K562 (cell line): ENCODE measurements at regions not wholly inside any gene's neighbourhood (a gene's known extent, or its start where the extent isn't known, plus 50 kb on each side); places are given as distances from the start of the nearest gene placed in this dataset.

Source experiments
- ATAC-seq: fragments of 200-7000 bp; cut with Tn5 transposase; 3 replicates; pipeline ENCODE4 v1.9.1; 2020; ENCODE audit warnings: moderate library complexity
- BruUV-seq: library from RNA; stranded (reverse); fragments of 400-500 nt; replicated peaks from 2 replicates; lab custom pipeline; 2021; lab: Mats Ljungman, UMichigan
- CTCF ChIA-PET: fragments of 300-600 bp; formaldehyde crosslinking; extraction: SDS; loops from one replicate; lab custom pipeline; 2021; ENCODE audit warnings: low intra/inter-chr PET ratio; lab: Yijun Ruan, JAX
- POLR2A ChIA-PET: fragments of 300-600, 350-650 bp; sonication (Branson Sonifier 250); formaldehyde crosslinking; extraction: SDS; loops from one replicate; lab custom pipeline; 2021; ENCODE audit warnings: antibody characterized with exemption, inconsistent platforms; lab: Yijun Ruan, JAX
- DNase-seq, 4 experiments: peaks; one replicate each; pipeline versions ENCODE4 v3.0.0 to v3.0.0-alpha.2; 2011 to 2018; ENCODE audit warnings: low spot score in 3 of 4, mixed read lengths in 3 of 4; ENCODE audit errors: extremely low read depth in 1 of 4
- FAIRE-seq: peaks from 2 replicates; lab custom pipeline; 2011; peaks lifted over from hg19 to GRCh38; lab: Jason Lieb, UNC
- H2AFZ ChIP-seq: 2 replicates; pipeline ENCODE4 v1.6.0; 2011; ENCODE audit warnings: low read depth, low read length, control low read depth, inconsistent platforms
- H3K27ac ChIP-seq: fragments of 200-600 bp; 3 replicates; pipeline ENCODE4 v1.8.0; 2011; ENCODE audit warnings: low read depth, mild to moderate bottlenecking, control low read depth, inconsistent platforms, low read length, moderate library complexity, mixed read lengths; ENCODE audit errors: extremely low read depth
- H3K27me3 ChIP-seq, 2 experiments: fragments of 300-600 bp in 1 of 2; 2 replicates in 1 of 2; 3 replicates in 1 of 2; pipeline versions ENCODE4 v1.6.0 to v1.8.0; 2011; ENCODE audit warnings: inconsistent platforms in 2 of 2, low read length in 2 of 2, mild to moderate bottlenecking in 1 of 2, mixed read lengths in 1 of 2, moderate library complexity in 1 of 2; ENCODE audit not compliant: control insufficient read depth in 2 of 2, insufficient read depth in 2 of 2
- H3K36me3 ChIP-seq: fragments of 300-600 bp; 3 replicates; pipeline ENCODE4 v1.8.0; 2011; ENCODE audit warnings: mild to moderate bottlenecking, low read length, inconsistent platforms; ENCODE audit not compliant: control insufficient read depth, insufficient read depth
- H3K4me1 ChIP-seq, 2 experiments: fragments of 200-600 bp in 1 of 2; replicated peaks in 1 of 2; 2 replicates in 1 of 2; 3 replicates in 1 of 2; pipeline versions ENCODE4 v1.5.1 to v1.8.0; 2011; ENCODE audit warnings: inconsistent platforms in 2 of 2, low read length in 2 of 2, mild to moderate bottlenecking in 1 of 2, mixed read lengths in 1 of 2, moderate library complexity in 1 of 2; ENCODE audit not compliant: control insufficient read depth in 2 of 2, insufficient read depth in 2 of 2
- H3K4me2 ChIP-seq: 2 replicates; pipeline ENCODE4 v1.6.1; 2011; ENCODE audit warnings: low read length, control low read depth, inconsistent platforms, mixed read lengths; ENCODE audit not compliant: insufficient read depth
- H3K4me3 ChIP-seq: fragments of 200-600 bp; sonication (generic), shearing (Covaris generic); 2 replicates; pipeline ENCODE4 v1.5.1; 2016; ENCODE audit warnings: control low read depth, inconsistent platforms
- H3K79me2 ChIP-seq: fragments of 200-600 bp; 3 replicates; pipeline ENCODE4 v1.8.0; 2011; ENCODE audit warnings: low read length, inconsistent platforms; ENCODE audit not compliant: control insufficient read depth, insufficient read depth
- H3K9ac ChIP-seq, 2 experiments: 2 replicates each; pipeline versions ENCODE4 v1.6.0 to v1.6.1; 2011; ENCODE audit warnings: low read depth in 2 of 2, low read length in 2 of 2, control low read depth in 1 of 2, inconsistent platforms in 1 of 2, mild to moderate bottlenecking in 1 of 2, mixed read lengths in 1 of 2; ENCODE audit not compliant: insufficient read depth in 1 of 2
- H3K9me1 ChIP-seq: one replicate; pipeline ENCODE4 v1.6.0; 2011; ENCODE audit warnings: inconsistent platforms, mild to moderate bottlenecking, low read length, moderate library complexity; ENCODE audit not compliant: control insufficient read depth, insufficient read depth
- H3K9me3 ChIP-seq: replicated peaks from 2 replicates; pipeline ENCODE4 v1.5.1; 2011; ENCODE audit warnings: low read depth, low read length, inconsistent platforms; ENCODE audit not compliant: control insufficient read depth, insufficient read depth
- H4K20me1 ChIP-seq: replicated peaks from 2 replicates; pipeline ENCODE4 v1.6.1; 2011; ENCODE audit warnings: low read length, inconsistent platforms, mixed read lengths; ENCODE audit not compliant: control insufficient read depth, insufficient read depth
- ARHGAP35 ChIP-seq: fragments of 450-650 bp; IDR thresholded peaks from 2 replicates; pipeline ENCODE4 v1.6.1; 2018; ENCODE audit not compliant: partially characterized antibody
- CEBPG ChIP-seq, 3 experiments: fragments of 200-800 bp in 1 of 3; sonication (Bioruptor generic) in 1 of 3; sonication (generic) in 1 of 3; formaldehyde crosslinking in 1 of 3; IDR thresholded peaks in 2 of 3; conservative IDR thresholded peaks in 1 of 3; 2 replicates each; pipeline versions ENCODE4 v1.6.1 to v1.8.0; 2016 to 2022; ENCODE audit warnings: missing compliant biosample characterization in 2 of 3, missing genetic modification characterization in 2 of 3, mild to moderate bottlenecking in 1 of 3, missing genetic modification reagents in 1 of 3
- CHD2 ChIP-seq: IDR thresholded peaks from 2 replicates; pipeline ENCODE4 v1.6.1; 2011; ENCODE audit warnings: low read depth, low read length
- FOXJ3 ChIP-seq: sonication (generic); formaldehyde crosslinking; IDR thresholded peaks from 2 replicates; pipeline ENCODE4 v1.4.0; 2020; ENCODE audit warnings: mild to moderate bottlenecking, missing genetic modification reagents
- MBD1 ChIP-seq: fragments of 250-450 bp; sonication (Bioruptor Pico); IDR thresholded peaks from 2 replicates; pipeline ENCODE4 v1.8.0; 2022; ENCODE audit warnings: inconsistent platforms
- MCM7 ChIP-seq, 2 experiments: fragments of 450-650 bp; IDR thresholded peaks; 2 replicates each; pipeline ENCODE4 v1.6.1; 2016 to 2018
- PHF21A ChIP-seq: fragments of 450-650 bp; IDR thresholded peaks from 2 replicates; pipeline ENCODE4 v1.6.1; 2017; ENCODE audit warnings: low read depth, borderline replicate concordance
- RBM25 ChIP-seq: fragments of 200-400 bp; formaldehyde crosslinking; IDR thresholded peaks from 2 replicates; pipeline ENCODE4 v1.6.1; 2018; ENCODE audit warnings: low read length, low read depth, moderate library complexity; ENCODE audit not compliant: severe bottlenecking
- WHSC1 ChIP-seq: IDR thresholded peaks from one replicate; pipeline ENCODE4 v1.6.1; 2012; ENCODE audit warnings: low read length, control low read depth, inconsistent platforms
- ZBTB11 ChIP-seq, 3 experiments: fragments of 200-800 bp in 1 of 3; fragments of 250-450 bp in 1 of 3; fragments of 450-650 bp in 1 of 3; sonication (Bioruptor Pico) in 1 of 3; sonication (Bioruptor generic) in 1 of 3; formaldehyde crosslinking in 1 of 3; IDR thresholded peaks; 2 replicates each; pipeline versions ENCODE4 v1.6.1 to v1.8.0; 2016 to 2022; ENCODE audit warnings: mild to moderate bottlenecking in 2 of 3, missing genetic modification characterization in 2 of 3, missing compliant biosample characterization in 1 of 3, moderate library complexity in 1 of 3
- ZNF197 ChIP-seq: fragments of 200-800 bp; sonication (Bioruptor generic); IDR thresholded peaks from 2 replicates; pipeline ENCODE4 v1.6.1; 2016; ENCODE audit warnings: low read depth, missing genetic modification characterization, missing compliant biosample characterization
- ZNF778 ChIP-seq: fragments of 450-650 bp; formaldehyde crosslinking; IDR thresholded peaks from 2 replicates; pipeline ENCODE4 v1.4.0; 2020; ENCODE audit warnings: mild to moderate bottlenecking, moderate library complexity
- WGBS: fragments of 100-300 bp; shearing (Covaris generic); methylation state at CpG from one replicate; pipeline ENCODE4 v1.1.6; 2016; ENCODE audit warnings: low coverage, mixed read lengths; ENCODE audit not compliant: insufficient coverage; ENCODE audit errors: missing lambda C conversion rate; 5-methylcytosine and 5-hydroxymethylcytosine counted together
- in situ Hi-C: fragments of 300-500 bp; cut with MboI; formaldehyde crosslinking; loops from 4 replicates; pipeline ENCODE4 v1.15.0; 2018; ENCODE audit warnings: inconsistent platforms, mixed read lengths
- intact Hi-C: fragments of 100-400 bp; cut with micrococcal nuclease; formaldehyde crosslinking; loops from 2 replicates; pipeline ENCODE4 v1.14.2; 2022

- no peaks in the 10 kb centered on the region for H3K79me2 ChIP-seq
- FAIRE-seq (no peak), ATAC-seq (no peak), DNase-seq (no peak)
- no TSS peak for BruUV-seq
- H3K9ac ChIP-seq: no peak overlapping the region
- H3K4me1 ChIP-seq: no peaks in the 10 kb centered on the region
- H2AFZ ChIP-seq: no peak overlapping the region
- no peaks in the 10 kb centered on the region for H3K9me1 ChIP-seq
- ChIA-PET CTCF (no interaction called here), POLR2A (no interaction called here)
- H3K4me3 ChIP-seq: no peak overlapping the region
- no peaks in the 10 kb centered on the region for H3K36me3 ChIP-seq
- TF ChIP-seq MCM7 (IDR thresholded peaks at IDR 0.05): no peak
- TF ChIP-seq CEBPG (CRISPR knock-in tag; IDR thresholded peaks at IDR 0.05): no peak
- TF ChIP-seq CEBPG (tag; conservative IDR thresholded peaks at IDR 0.05 in 1 of 2, IDR thresholded peaks at IDR 0.05 in 1 of 2): 0 out of 4 replicates have a peak, but pooled peaks of 1 of the 2 experiments have one; percentile 14
- H3K27ac ChIP-seq: no peak overlapping the region
- no peaks in the 10 kb centered on the region for H3K9me3 ChIP-seq
- 0% methylated on average over 2 of the region's 2 CpGs for WGBS
- H4K20me1 ChIP-seq: no peaks in the 10 kb centered on the region
- intact Hi-C loops (no loop called here), in situ Hi-C loops (no loop called here)
- H3K27me3 ChIP-seq: no peaks in the 10 kb centered on the region
- no peak overlapping the region for H3K4me2 ChIP-seq
Observed at GRCh38 chr10:57823398-57823797, 444.3 kb downstream of the IPMK start.

GRCh38 chr10:57822965-57823364 is 444.7 kb downstream of the IPMK start:
- no TSS peak for BruUV-seq
- H3K9ac ChIP-seq: no peak overlapping the region
- H3K79me2 ChIP-seq: no peaks in the 10 kb centered on the region
- H3K4me1 ChIP-seq: no peaks in the 10 kb centered on the region
- ATAC-seq (no peak), FAIRE-seq (no peak), DNase-seq (no peak)
- no peaks in the 10 kb centered on the region for H4K20me1 ChIP-seq
- H3K9me1 ChIP-seq: no peaks in the 10 kb centered on the region
- H3K4me3 ChIP-seq: no peak overlapping the region
- H2AFZ ChIP-seq: no peak overlapping the region
- in situ Hi-C loops: no loop called here
- H3K27me3 ChIP-seq: no peaks in the 10 kb centered on the region
- no peaks in the 10 kb centered on the region for H3K9me3 ChIP-seq
- no peak overlapping the region for H3K27ac ChIP-seq
- intact Hi-C loops: no loop called here
- CTCF ChIA-PET: no interaction called here
- H3K36me3 ChIP-seq: no peaks in the 10 kb centered on the region
- H3K4me2 ChIP-seq: no peak overlapping the region
- POLR2A ChIA-PET: no interaction called here
- TF ChIP-seq FOXJ3 (CRISPR knock-in tag) (no peak), ARHGAP35 (no peak), MBD1 (CRISPR knock-in tag) (no peak), ZNF197 (CRISPR knock-in tag) (no peak), WHSC1 (no peak), RBM25 (no peak), PHF21A (no peak), ZNF778 (CRISPR knock-in tag) (no peak), ZBTB11 (CRISPR knock-in tag; IDR thresholded peaks at IDR 0.05) (no peak), CHD2 (no peak)
